H1 (cell line): ENCODE measurements at regions not wholly inside any gene's neighbourhood (a gene's known extent, or its start where the extent isn't known, plus 50 kb on each side); places are given as distances from the start of the nearest gene placed in this dataset.

Experiments used
- CTCF ChIA-PET: fragments of 300-600 bp; sonication (Branson Sonifier 250); formaldehyde crosslinking; loops from one replicate; lab custom pipeline; 2021; ENCODE audit not compliant: partially characterized antibody; lab: Charles Lee
- POLR2A ChIA-PET: fragments of 300-600 bp; sonication (Branson Sonifier 250); formaldehyde crosslinking; loops from one replicate; lab custom pipeline; 2021; ENCODE audit warnings: inconsistent platforms; ENCODE audit not compliant: partially characterized antibody; lab: Charles Lee
- DNase-seq, 2 experiments: peaks; one replicate each; pipeline versions ENCODE4 v3.0.0 to v3.0.0-alpha.2; 2010 to 2022; ENCODE audit warnings: low spot score in 2 of 2, low read depth in 1 of 2, mixed read lengths in 1 of 2
- FAIRE-seq: peaks from 2 replicates; lab custom pipeline; 2011; peaks lifted over from hg19 to GRCh38; lab: Jason Lieb, UNC
- H2AFZ ChIP-seq: 2 replicates; pipeline ENCODE4 v1.8.1; 2012; ENCODE audit warnings: low read length, inconsistent platforms
- H2AK5ac ChIP-seq: 2 replicates; pipeline ENCODE4 v1.6.1; 2013; ENCODE audit warnings: low read depth, low read length
- H2BK120ac ChIP-seq: replicated peaks from 2 replicates; pipeline ENCODE3; 2013; ENCODE audit warnings: low read depth, low read length, inconsistent platforms
- H2BK12ac ChIP-seq: 2 replicates; pipeline ENCODE4 v1.6.1; 2013; ENCODE audit warnings: low read depth, low read length
- H2BK15ac ChIP-seq: 2 replicates; pipeline ENCODE4 v1.6.1; 2013; ENCODE audit warnings: low read length
- H2BK20ac ChIP-seq: 2 replicates; pipeline ENCODE4 v1.6.1; 2013; ENCODE audit warnings: low read length
- H2BK5ac ChIP-seq: 2 replicates; pipeline ENCODE4 v1.6.1; 2013; ENCODE audit warnings: low read depth, low read length
- H3K14ac ChIP-seq: 2 replicates; pipeline ENCODE4 v1.6.1; 2013; ENCODE audit warnings: inconsistent platforms; ENCODE audit not compliant: insufficient read length
- H3K18ac ChIP-seq: 2 replicates; pipeline ENCODE4 v1.6.1; 2013; ENCODE audit warnings: low read length; ENCODE audit errors: extremely low read depth
- H3K23ac ChIP-seq: 2 replicates; pipeline ENCODE4 v1.6.1; 2013; ENCODE audit warnings: inconsistent platforms; ENCODE audit not compliant: insufficient read length
- H3K23me2 ChIP-seq: 2 replicates; pipeline ENCODE4 v1.6.1; 2013; ENCODE audit warnings: low read depth, low read length
- H3K27ac ChIP-seq: 2 replicates; pipeline ENCODE4 v1.6.1; 2011; ENCODE audit warnings: low read depth, low read length, inconsistent platforms
- H3K27me3 ChIP-seq, 4 experiments: replicated peaks in 1 of 4; 1 replicate in 1 of 4; 2 replicates in 3 of 4; pipeline versions ENCODE4 v1.6.1 to v1.8.1; 2011 to 2013; ENCODE audit warnings: low read length in 3 of 4, mild to moderate bottlenecking in 3 of 4, inconsistent platforms in 2 of 4, mixed read lengths in 2 of 4, moderate library complexity in 1 of 4; ENCODE audit not compliant: control insufficient read depth in 3 of 4, insufficient read depth in 3 of 4; ENCODE audit errors: extremely low read depth in 1 of 4
- H3K36me3 ChIP-seq, 4 experiments: 2 replicates each; pipeline versions ENCODE4 v1.6.1 to v1.8.1; 2011 to 2013; ENCODE audit warnings: mild to moderate bottlenecking in 4 of 4, low read length in 3 of 4, moderate library complexity in 2 of 4, control low read depth in 1 of 4, inconsistent platforms in 1 of 4; ENCODE audit not compliant: insufficient read depth in 4 of 4, control insufficient read depth in 2 of 4
- H3K4ac ChIP-seq: replicated peaks from 2 replicates; pipeline ENCODE3; 2013; ENCODE audit warnings: low read length, low read depth, mixed read lengths, inconsistent platforms; ENCODE audit not compliant: insufficient read length
- H3K4me1 ChIP-seq, 4 experiments: replicated peaks in 1 of 4; 1 replicate in 1 of 4; 2 replicates in 3 of 4; pipeline versions ENCODE4 v1.6.1 to v1.8.1; 2011 to 2013; ENCODE audit warnings: low read length in 3 of 4, inconsistent platforms in 2 of 4, mixed read lengths in 1 of 4; ENCODE audit not compliant: insufficient read depth in 4 of 4, control insufficient read depth in 3 of 4
- H3K4me2 ChIP-seq, 2 experiments: 2 replicates each; pipeline versions ENCODE4 v1.6.1 to v1.8.1; 2011 to 2013; ENCODE audit warnings: low read depth in 2 of 2, low read length in 2 of 2, control low read depth in 1 of 2, inconsistent platforms in 1 of 2, mild to moderate bottlenecking in 1 of 2; ENCODE audit not compliant: insufficient read depth in 1 of 2
- H3K4me3 ChIP-seq, 4 experiments: fragments of 200-600, 300-600 bp in 1 of 4; sonication (generic), shearing (Covaris generic), sonication (Bioruptor Twin) in 1 of 4; 2 replicates each; pipeline versions ENCODE4 v1.5.1 to v1.8.1; 2011 to 2016; ENCODE audit warnings: low read length in 4 of 4, low read depth in 3 of 4, control low read depth in 2 of 4, inconsistent platforms in 2 of 4, mild to moderate bottlenecking in 2 of 4, mixed read lengths in 1 of 4, moderate library complexity in 1 of 4; ENCODE audit not compliant: insufficient read depth in 2 of 4; ENCODE audit errors: extremely low read depth in 1 of 4
- H3K56ac ChIP-seq: replicated peaks from 2 replicates; pipeline ENCODE3; 2013; ENCODE audit warnings: low read depth, mild to moderate bottlenecking, mixed read lengths, low read length, inconsistent platforms; ENCODE audit not compliant: insufficient read length
- H3K79me1 ChIP-seq: 2 replicates; pipeline ENCODE4 v1.6.1; 2013; ENCODE audit warnings: low read depth, low read length, control low read depth
- H3K79me2 ChIP-seq, 2 experiments: 2 replicates each; pipeline versions ENCODE4 v1.6.1 to v1.8.1; 2012 to 2013; ENCODE audit warnings: low read length in 2 of 2, mild to moderate bottlenecking in 2 of 2, inconsistent platforms in 1 of 2; ENCODE audit not compliant: insufficient read depth in 2 of 2, control insufficient read depth in 1 of 2
- H3K9ac ChIP-seq, 4 experiments: replicated peaks in 1 of 4; 1 replicate in 1 of 4; 2 replicates in 3 of 4; pipeline versions ENCODE4 v1.6.1 to v1.8.1; 2011 to 2013; ENCODE audit warnings: low read depth in 3 of 4, low read length in 3 of 4, control low read depth in 2 of 4, mild to moderate bottlenecking in 2 of 4, moderate library complexity in 2 of 4, inconsistent platforms in 1 of 4; ENCODE audit errors: extremely low read depth in 1 of 4
- H3K9me3 ChIP-seq, 2 experiments: 2 replicates each; pipeline versions ENCODE4 v1.6.1 to v1.8.1; 2012 to 2013; ENCODE audit warnings: mild to moderate bottlenecking in 2 of 2, moderate library complexity in 2 of 2, control low read depth in 1 of 2, inconsistent platforms in 1 of 2, low read depth in 1 of 2, low read length in 1 of 2, mixed read lengths in 1 of 2; ENCODE audit not compliant: insufficient read depth in 2 of 2
- H4K20me1 ChIP-seq, 2 experiments: replicated peaks in 1 of 2; 2 replicates each; pipeline versions ENCODE3 to v1.8.1; 2011 to 2013; ENCODE audit warnings: inconsistent platforms in 2 of 2, low read length in 2 of 2, mild to moderate bottlenecking in 1 of 2; ENCODE audit not compliant: insufficient read depth in 2 of 2, control insufficient read depth in 1 of 2
- H4K5ac ChIP-seq: 2 replicates; pipeline ENCODE4 v1.6.1; 2013; ENCODE audit warnings: low read length, low read depth, mixed read lengths, inconsistent platforms; ENCODE audit not compliant: insufficient read length
- H4K8ac ChIP-seq: 2 replicates; pipeline ENCODE4 v1.8.0; 2013; ENCODE audit warnings: mild to moderate bottlenecking, moderate library complexity, low read length, inconsistent platforms; ENCODE audit not compliant: insufficient read depth; ENCODE audit errors: extremely low read depth
- H4K91ac ChIP-seq: replicated peaks from 2 replicates; pipeline ENCODE3; 2013; ENCODE audit warnings: low read length, mixed read lengths, inconsistent platforms; ENCODE audit not compliant: insufficient read length
- ASH2L ChIP-seq: fragments of 200-600, 300-600 bp; sonication (generic); IDR thresholded peaks from one replicate; pipeline ENCODE4 v1.7.1; 2017; ENCODE audit warnings: low read length
- CBX5 ChIP-seq: fragments of 300-800, 300-1000 bp; sonication (generic); IDR thresholded peaks from 2 replicates; pipeline ENCODE4 v1.7.1; 2016; ENCODE audit warnings: antibody characterized with exemption, low read length, low read depth
- CEBPB ChIP-seq: IDR thresholded peaks from 2 replicates; pipeline ENCODE4 v1.6.1; 2012; ENCODE audit warnings: low read depth, low read length
- CHD2 ChIP-seq: IDR thresholded peaks from 2 replicates; pipeline ENCODE4 v1.6.1; 2012; ENCODE audit warnings: low read length, improper control_type of control experiment
- EGR1 ChIP-seq: IDR thresholded peaks from 2 replicates; pipeline ENCODE4 v1.6.1; 2011; ENCODE audit warnings: low read depth, low read length, borderline replicate concordance
- GTF2F1 ChIP-seq: IDR thresholded peaks from 2 replicates; pipeline ENCODE4 v1.6.1; 2012; ENCODE audit warnings: low read depth, low read length, improper control_type of control experiment, borderline replicate concordance
- NANOG ChIP-seq: IDR thresholded peaks from 2 replicates; pipeline ENCODE4 v1.6.1; 2011; ENCODE audit warnings: low read length, low read depth, mild to moderate bottlenecking, inconsistent platforms; ENCODE audit not compliant: insufficient read depth, poor library complexity, severe bottlenecking
- POLR2A ChIP-seq, 2 experiments: IDR thresholded peaks; 1 replicate in 1 of 2; 2 replicates in 1 of 2; pipeline ENCODE4 v1.6.1; 2011; ENCODE audit warnings: low read depth in 2 of 2, low read length in 2 of 2, mild to moderate bottlenecking in 2 of 2; ENCODE audit errors: control extremely low read depth in 1 of 2
- RAD21 ChIP-seq, 2 experiments: IDR thresholded peaks in 1 of 2; conservative IDR thresholded peaks in 1 of 2; 2 replicates each; pipeline ENCODE4 v1.6.1; 2011; ENCODE audit warnings: low read depth in 2 of 2, low read length in 2 of 2, improper control_type of control experiment in 1 of 2, inconsistent platforms in 1 of 2, mild to moderate bottlenecking in 1 of 2, moderate library complexity in 1 of 2
- RBBP5 ChIP-seq: IDR thresholded peaks from 2 replicates; pipeline ENCODE4 v1.7.1; 2012; ENCODE audit warnings: low read depth, mild to moderate bottlenecking, inconsistent platforms, low read length, moderate library complexity, borderline replicate concordance
- SIX5 ChIP-seq: IDR thresholded peaks from 2 replicates; pipeline ENCODE4 v1.6.1; 2011; ENCODE audit warnings: mild to moderate bottlenecking, low read depth, low read length
- SUZ12 ChIP-seq: fragments of 200-600 bp; sonication (generic); IDR thresholded peaks from 2 replicates; pipeline ENCODE4 v1.6.1; 2012; ENCODE audit warnings: mild to moderate bottlenecking, inconsistent platforms, low read length, moderate library complexity, mixed read lengths
- TAF1 ChIP-seq: IDR thresholded peaks from 2 replicates; pipeline ENCODE4 v1.6.1; 2011; ENCODE audit warnings: mild to moderate bottlenecking, low read depth, low read length
- TEAD4 ChIP-seq: IDR thresholded peaks from 2 replicates; pipeline ENCODE4 v1.6.1; 2012; ENCODE audit warnings: low read depth, low read length, inconsistent platforms, mixed read lengths
- WGBS, 2 experiments: shearing (Covaris generic) in 1 of 2; methylation state at CpG; one replicate each; pipeline versions ENCODE4 v1.1.6 to v1.1.7; 2013 to 2015; ENCODE audit warnings: low lambda C conversion rate in 2 of 2, mixed read lengths in 2 of 2, inconsistent platforms in 1 of 2, low coverage in 1 of 2, missing lambda C conversion rate in 1 of 2; ENCODE audit not compliant: insufficient replicate concordance in 2 of 2, insufficient coverage in 1 of 2, insufficient read length in 1 of 2; ENCODE audit errors: extremely low coverage in 1 of 2, missing lambda C conversion rate in 1 of 2; 5-methylcytosine and 5-hydroxymethylcytosine counted together
- TF ChIP-seq, protein P1 (sequence below): IDR thresholded peaks from 2 replicates; pipeline ENCODE4 v1.6.1; 2011; ENCODE audit warnings: low read length, improper control_type of control experiment

DNA sequence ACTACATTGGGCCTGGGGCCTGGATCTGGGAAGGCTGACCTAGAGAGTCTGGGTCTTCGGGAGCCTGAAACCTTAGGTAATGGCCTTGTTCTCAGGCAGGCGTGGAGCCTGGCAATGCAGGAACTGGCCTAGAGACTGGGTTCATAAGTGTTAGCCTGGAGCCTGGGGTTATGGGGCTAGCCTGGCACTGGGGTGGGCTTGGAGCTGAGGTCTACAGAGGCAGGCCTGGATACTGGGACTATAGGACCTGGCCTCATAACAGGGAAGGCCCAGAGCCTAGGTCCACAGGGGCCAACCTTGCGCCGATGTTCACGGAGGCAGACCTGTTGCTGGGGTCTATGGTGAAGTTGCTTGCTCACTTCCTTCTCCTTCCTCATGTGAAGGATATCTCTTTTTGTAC lies 843.8 kb upstream of the GJE1 start:
- DNase-seq, result no peak
- no peak overlapping the region for H3K14ac ChIP-seq
- no peaks in the 10 kb centered on the region for H3K27me3 ChIP-seq
- H3K27ac ChIP-seq, result no peak overlapping the region
- H4K91ac ChIP-seq, result no peak overlapping the region
- no peak overlapping the region for H2AFZ ChIP-seq
- H3K79me1 ChIP-seq, result no peaks in the 10 kb centered on the region
- H3K9me3 ChIP-seq, result no peaks in the 10 kb centered on the region
- H2BK120ac ChIP-seq, result no peak overlapping the region
- no peak overlapping the region for H2BK5ac ChIP-seq
- no peak overlapping the region for H3K4me2 ChIP-seq
- no peak overlapping the region for H4K5ac ChIP-seq
- FAIRE-seq, result no peak
- no peak overlapping the region for H2BK20ac ChIP-seq
- no peak overlapping the region for H3K4ac ChIP-seq
- CTCF ChIA-PET, result no interaction called here
- H3K79me2 ChIP-seq, result no peaks in the 10 kb centered on the region
- H2BK12ac ChIP-seq, result no peak overlapping the region
- H2AK5ac ChIP-seq, result no peak overlapping the region
- H3K18ac ChIP-seq, result no peak overlapping the region
- H4K20me1 ChIP-seq, result no peaks in the 10 kb centered on the region
- no peak overlapping the region for H2BK15ac ChIP-seq
- H3K56ac ChIP-seq, result no peak overlapping the region
- no peak overlapping the region for H3K9ac ChIP-seq
- no peak overlapping the region for H4K8ac ChIP-seq
- H3K23ac ChIP-seq, result no peak overlapping the region
- no peak overlapping the region for H3K4me3 ChIP-seq
- WGBS, 2 experiments, result 94% methylated on average over 5 of the region's 5 CpGs; no CpG with 5 or more reads in 1 of the 2 experiments
- H3K23me2 ChIP-seq, result no peaks in the 10 kb centered on the region
- POLR2A ChIA-PET, result no interaction called here
- H3K4me1 ChIP-seq, result no peaks in the 10 kb centered on the region
- H3K36me3 ChIP-seq, result no peaks in the 10 kb centered on the region
- no peak for TF ChIP-seq ASH2L
- no peak for TF ChIP-seq GTF2F1
- TF ChIP-seq SIX5, result no peak
- TF ChIP-seq CHD2, result no peak
- TF ChIP-seq CEBPB, result no peak
- TF ChIP-seq SUZ12, result no peak
- TF ChIP-seq TAF1, result no peak
- TF ChIP-seq EGR1, result no peak
- no peak for TF ChIP-seq RBBP5
- TF ChIP-seq NANOG, result no peak
- TF ChIP-seq CBX5, result no peak
- TF ChIP-seq TEAD4, result no peak
- TF ChIP-seq RAD21 (IDR thresholded peaks at IDR 0.05 in 1 of 2, conservative IDR thresholded peaks at IDR 0.05 in 1 of 2; ENCODE audit: low read depth in 2 of 2, low read length in 2 of 2), result no peak
- TF ChIP-seq, protein P1, sequence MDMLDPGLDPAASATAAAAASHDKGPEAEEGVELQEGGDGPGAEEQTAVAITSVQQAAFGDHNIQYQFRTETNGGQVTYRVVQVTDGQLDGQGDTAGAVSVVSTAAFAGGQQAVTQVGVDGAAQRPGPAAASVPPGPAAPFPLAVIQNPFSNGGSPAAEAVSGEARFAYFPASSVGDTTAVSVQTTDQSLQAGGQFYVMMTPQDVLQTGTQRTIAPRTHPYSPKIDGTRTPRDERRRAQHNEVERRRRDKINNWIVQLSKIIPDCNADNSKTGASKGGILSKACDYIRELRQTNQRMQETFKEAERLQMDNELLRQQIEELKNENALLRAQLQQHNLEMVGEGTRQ, result no peak
- no peak for TF ChIP-seq POLR2A (IDR thresholded peaks at IDR 0.05; ENCODE audit: control extremely low read depth in 1 of 2, low read depth in 2 of 2, low read length in 2 of 2)
